ENCODE measurements at regions not wholly inside any gene's neighbourhood (a gene's known extent, or its start where the extent isn't known, plus 50 kb on each side); places are given as distances from the start of the nearest gene placed in this dataset.

GRCh38 chr9:73806876-73807275 lies 655.2 kb downstream of the ANXA1 start:
- TF ChIP-seq CTCF (IDR thresholded peaks at IDR 0.05): no peak
- no peak for TF ChIP-seq EZH2 (IDR thresholded peaks at IDR 0.05; ENCODE audit: borderline replicate concordance, insufficient read depth, low read depth, low read length, poor library complexity, severe bottlenecking)
